Common myeloid progenitor, CD34-positive (primary cell): ENCODE measurements at regions not wholly inside any gene's neighbourhood (a gene's known extent, or its start where the extent isn't known, plus 50 kb on each side); places are given as distances from the start of the nearest gene placed in this dataset.

Experiments
- CTCF ChIA-PET: fragments of 350-600 bp; sonication (Branson Sonifier 250); formaldehyde crosslinking; loops from one replicate; lab custom pipeline; 2021; ENCODE audit warnings: antibody characterized with exemption; lab: Charles Lee
- POLR2A ChIA-PET: fragments of 350-600 bp; sonication (Branson Sonifier 250); formaldehyde crosslinking; loops from one replicate; lab custom pipeline; 2021; ENCODE audit warnings: antibody characterized with exemption; lab: Charles Lee
- DNase-seq, 3 donors: peaks; one replicate each; pipeline versions ENCODE4 v3.0.0 to v3.0.0-alpha.2; 2013
- H3K27ac ChIP-seq, 2 experiments: 1 replicate in 1 of 2; 2 replicates in 1 of 2; pipeline ENCODE4 v1.7.0; 2013; ENCODE audit warnings: inconsistent platforms in 2 of 2, low read length in 2 of 2, mild to moderate bottlenecking in 2 of 2, low read depth in 1 of 2, moderate library complexity in 1 of 2; ENCODE audit not compliant: severe bottlenecking in 2 of 2, insufficient read depth in 1 of 2, poor library complexity in 1 of 2
- H3K27me3 ChIP-seq, 5 experiments: replicated peaks in 2 of 5; 1 replicate in 3 of 5; 2 replicates in 2 of 5; pipeline versions ENCODE4 v1.6.1 to v1.7.0; 2013; ENCODE audit warnings: low read length in 4 of 5, mild to moderate bottlenecking in 2 of 5, moderate library complexity in 2 of 5, inconsistent platforms in 1 of 5; ENCODE audit not compliant: insufficient read depth in 5 of 5, control insufficient read depth in 4 of 5
- H3K36me3 ChIP-seq, 4 experiments: 1 replicate in 2 of 4; 2 replicates in 2 of 4; pipeline versions ENCODE4 v1.6.1 to v1.7.0; 2013; ENCODE audit warnings: low read length in 3 of 4, control low read depth in 1 of 4, mild to moderate bottlenecking in 1 of 4; ENCODE audit not compliant: control insufficient read depth in 4 of 4, insufficient read depth in 4 of 4
- H3K4me1 ChIP-seq, 4 experiments: 1 replicate in 3 of 4; 2 replicates in 1 of 4; pipeline versions ENCODE4 v1.6.1 to v1.7.1; 2013; ENCODE audit warnings: low read length in 3 of 4, mild to moderate bottlenecking in 3 of 4, control low read depth in 1 of 4, inconsistent platforms in 1 of 4, moderate library complexity in 1 of 4; ENCODE audit not compliant: control insufficient read depth in 4 of 4, insufficient read depth in 4 of 4; ENCODE audit errors: control extremely low read depth in 1 of 4
- H3K4me3 ChIP-seq, 7 experiments: 1 replicate in 4 of 7; 2 replicates in 3 of 7; pipeline versions ENCODE4 v1.5.1 to v1.7.0; 2013; ENCODE audit warnings: mild to moderate bottlenecking in 7 of 7, low read length in 6 of 7, moderate library complexity in 6 of 7, inconsistent platforms in 2 of 7, low read depth in 2 of 7, control low read depth in 1 of 7; ENCODE audit not compliant: insufficient read depth in 4 of 7, control insufficient read depth in 1 of 7; ENCODE audit errors: extremely low read depth in 1 of 7
- H3K9me3 ChIP-seq, 5 experiments: 1 replicate in 4 of 5; 2 replicates in 1 of 5; pipeline versions ENCODE4 v1.6.1 to v1.7.1; 2013; ENCODE audit warnings: low read length in 4 of 5, mild to moderate bottlenecking in 2 of 5, inconsistent platforms in 1 of 5, low read depth in 1 of 5, moderate library complexity in 1 of 5; ENCODE audit not compliant: control insufficient read depth in 4 of 5, insufficient read depth in 2 of 5; ENCODE audit errors: control extremely low read depth in 1 of 5
- WGBS: methylation state at CpG from one replicate; pipeline ENCODE4 v1.1.5; 2013; ENCODE audit not compliant: insufficient coverage; 5-methylcytosine and 5-hydroxymethylcytosine counted together

- no peaks in the 10 kb centered on the region for H3K9me3 ChIP-seq
- ChIA-PET POLR2A (no interaction called here), CTCF (no interaction called here)
- no peak overlapping the region for H3K4me3 ChIP-seq
- no peaks in the 10 kb centered on the region for H3K27me3 ChIP-seq
- H3K27ac ChIP-seq = no peak overlapping the region
- WGBS = 100% methylated on average over 2 of the region's 2 CpGs
- DNase-seq = no peak
- no peaks in the 10 kb centered on the region for H3K4me1 ChIP-seq
- no peaks in the 10 kb centered on the region for H3K36me3 ChIP-seq
Measured at GRCh38 chr1:81453367-81453703, 347.4 kb upstream of the ADGRL2 start.

GRCh38 chr1:81452693-81453366 lies 347.9 kb upstream of the ADGRL2 start:
- no peak overlapping the region for H3K27ac ChIP-seq
- H3K4me1 ChIP-seq = no peaks in the 10 kb centered on the region
- no peak for DNase-seq
- no peaks in the 10 kb centered on the region for H3K36me3 ChIP-seq
- POLR2A ChIA-PET = interaction anchor here (0.6 kb wide), 1 partner anchor 923 kb away, joined by 4 read pairs; no protein-coding TSS in a partner anchor
- CTCF ChIA-PET = no interaction called here
- H3K27me3 ChIP-seq = no peaks in the 10 kb centered on the region
- H3K9me3 ChIP-seq = no peaks in the 10 kb centered on the region
- 97% methylated on average over 6 of the region's 7 CpGs for WGBS
- no peak overlapping the region for H3K4me3 ChIP-seq

DNA sequence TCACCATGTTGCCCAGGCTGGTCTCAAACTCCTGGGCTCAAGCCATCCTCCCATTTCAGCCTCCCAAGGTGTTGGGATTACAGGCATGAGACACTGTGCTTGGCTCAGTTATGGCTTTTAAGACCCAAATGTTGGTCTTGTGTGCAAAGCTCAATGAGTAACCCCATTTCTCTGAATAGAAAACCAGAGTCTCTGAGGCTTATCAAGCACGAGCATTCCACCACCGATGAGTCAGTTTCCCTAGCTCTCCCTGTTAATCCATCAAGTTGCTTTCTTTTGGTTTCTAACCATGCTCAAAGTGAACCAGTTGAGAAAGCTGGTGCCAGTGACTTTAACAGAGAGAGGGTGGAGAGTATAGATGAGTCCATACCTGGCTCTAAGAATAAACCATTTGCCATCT lies 350.9 kb upstream of the ADGRL2 start:
- H3K27ac ChIP-seq = no peak overlapping the region
- DNase-seq = no peak
- no peaks in the 10 kb centered on the region for H3K36me3 ChIP-seq
- H3K9me3 ChIP-seq = no peaks in the 10 kb centered on the region
- WGBS = 100% methylated on average over 2 of the region's 2 CpGs
- ChIA-PET CTCF (no interaction called here), POLR2A (no interaction called here)
- no peaks in the 10 kb centered on the region for H3K4me1 ChIP-seq
- H3K27me3 ChIP-seq = no peaks in the 10 kb centered on the region
- H3K4me3 ChIP-seq = no peak overlapping the region

GRCh38 chr1:81446000-81446669 lies 354.6 kb upstream of the ADGRL2 start:
- CTCF ChIA-PET = no interaction called here
- POLR2A ChIA-PET = no interaction called here

GRCh38 chr1:81443288-81443687 lies 357.4 kb upstream of the ADGRL2 start:
- POLR2A ChIA-PET = no interaction called here
- WGBS = no CpG with 5 or more reads among the region's 1 CpG
- CTCF ChIA-PET = no interaction called here

More at GRCh38 chr1:81446000-81446669, 354.6 kb upstream of the ADGRL2 start:
- Histone ChIP-seq H3K27ac (no peak overlapping the region), H3K9me3 (peaks cover 0 to 2% (median 0%) of the 10 kb centered on the region in 5 experiments), H3K36me3 (no peaks in the 10 kb centered on the region), H3K4me1 (no peaks in the 10 kb centered on the region), H3K27me3 (no peaks in the 10 kb centered on the region), H3K4me3 (no peak overlapping the region)
- 100% methylated on average over 7 of the region's 9 CpGs for WGBS
- no peak for DNase-seq

DNA sequence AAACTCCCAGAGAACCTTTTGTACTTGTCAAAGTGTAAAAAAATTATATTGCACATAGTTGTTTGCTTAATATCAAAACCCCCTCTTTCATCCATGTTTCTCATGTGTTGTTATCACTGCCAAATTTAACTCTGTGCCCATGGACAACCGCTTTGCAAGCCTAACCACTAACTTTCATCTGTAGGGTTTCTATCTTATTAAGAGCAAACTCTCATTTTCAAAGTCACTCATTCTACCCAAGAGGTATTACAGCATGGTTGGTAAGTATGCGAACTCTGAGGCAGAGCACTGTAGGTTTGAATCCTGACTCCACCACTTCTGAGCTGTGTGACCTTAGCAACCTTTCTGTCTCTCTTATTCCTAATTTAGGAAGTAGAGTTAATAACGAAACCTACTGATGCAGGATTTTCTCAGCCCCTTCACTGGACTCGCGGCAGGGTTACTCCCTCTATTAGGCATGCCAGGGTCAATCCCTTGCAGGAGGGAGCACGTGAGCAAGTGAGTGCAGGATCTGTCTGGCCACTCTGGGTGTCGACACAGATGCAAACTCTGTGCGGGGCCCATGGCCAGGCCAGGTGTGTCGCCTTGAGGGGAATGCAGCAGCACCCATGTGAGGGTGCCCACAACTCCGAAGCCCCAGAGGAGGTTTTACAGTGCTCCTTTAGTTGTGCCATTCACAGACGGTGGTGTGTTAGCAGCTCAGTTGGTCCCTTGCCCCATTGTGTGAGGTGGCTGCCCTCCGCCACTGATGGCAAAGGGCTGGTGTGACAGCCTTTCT lies 361.5 kb upstream of the ADGRL2 start:
- no peak overlapping the region for H3K27ac ChIP-seq
- no peaks in the 10 kb centered on the region for H3K36me3 ChIP-seq
- peaks cover 0 to 7% (median 0%) of the 10 kb centered on the region in 4 experiments for H3K4me1 ChIP-seq
- H3K9me3 ChIP-seq = peaks cover 0 to 9% (median 2%) of the 10 kb centered on the region in 5 experiments
- DNase-seq = no peak
- POLR2A ChIA-PET = no interaction called here
- over 99% methylated on average over 11 of the region's 12 CpGs for WGBS
- no peaks in the 10 kb centered on the region for H3K27me3 ChIP-seq
- CTCF ChIA-PET = no interaction called here
- no peak overlapping the region for H3K4me3 ChIP-seq

More at GRCh38 chr1:81443288-81443687, 357.4 kb upstream of the ADGRL2 start:
- Histone ChIP-seq H3K27ac (no peak overlapping the region), H3K9me3 (peaks cover 0 to 9% (median 2%) of the 10 kb centered on the region in 5 experiments), H3K36me3 (no peaks in the 10 kb centered on the region), H3K27me3 (no peaks in the 10 kb centered on the region), H3K4me1 (no peaks in the 10 kb centered on the region), H3K4me3 (no peak overlapping the region)
- DNase-seq = no peak

GRCh38 chr1:81437649-81438048 lies 363.1 kb upstream of the ADGRL2 start:
- H3K27ac ChIP-seq = no peak overlapping the region
- H3K27me3 ChIP-seq = no peaks in the 10 kb centered on the region
- no peaks in the 10 kb centered on the region for H3K36me3 ChIP-seq
- ChIA-PET CTCF (interaction anchor here (0.6 kb wide), 1 partner anchor 36 kb away, joined by 3 read pairs; no protein-coding TSS in a partner anchor), POLR2A (no interaction called here)
- H3K9me3 ChIP-seq = peaks cover 0 to 9% (median 2%) of the 10 kb centered on the region in 5 experiments
- 100% methylated on average over 2 of the region's 3 CpGs for WGBS
- peaks cover 0 to 8% (median 0%) of the 10 kb centered on the region in 4 experiments for H3K4me1 ChIP-seq
- DNase-seq = no peak
- no peak overlapping the region for H3K4me3 ChIP-seq
